GM18508 (cell line): ENCODE measurements at regions not wholly inside any gene's neighbourhood (a gene's known extent, or its start where the extent isn't known, plus 50 kb on each side); places are given as distances from the start of the nearest gene placed in this dataset.

ENCODE experiments used
- ATAC-seq: cut with Tn5 transposase; IDR thresholded peaks from one replicate; pipeline ENCODE4 v1.9.1; 2021; ENCODE audit warnings: moderate number of reproducible peaks; ENCODE audit not compliant: insufficient read depth, unreplicated experiment

DNA sequence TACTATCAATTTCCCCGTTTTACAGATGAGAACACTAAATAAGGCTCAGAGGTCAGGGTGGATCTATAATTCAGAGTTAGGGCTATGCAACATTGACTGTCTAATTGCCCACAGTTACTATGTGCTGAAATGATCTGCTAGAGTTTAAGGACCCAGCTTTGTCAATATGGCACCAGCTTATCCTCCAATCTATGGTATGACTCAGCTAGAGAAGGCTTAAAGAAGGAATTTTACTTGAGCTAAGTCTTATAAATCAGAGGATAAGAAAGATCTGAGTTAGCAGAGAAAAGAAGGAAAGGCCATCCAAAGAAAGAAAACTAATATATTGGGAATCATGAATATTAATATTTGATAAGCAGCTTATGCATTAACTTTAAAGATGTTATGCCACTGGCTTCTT lies 78.1 kb downstream of the ASB9 start:
- ATAC-seq, result no peak

GRCh38 chrX:15188039-15188438 lies 81.8 kb downstream of the ASB9 start:
- ATAC-seq, result no peak

DNA sequence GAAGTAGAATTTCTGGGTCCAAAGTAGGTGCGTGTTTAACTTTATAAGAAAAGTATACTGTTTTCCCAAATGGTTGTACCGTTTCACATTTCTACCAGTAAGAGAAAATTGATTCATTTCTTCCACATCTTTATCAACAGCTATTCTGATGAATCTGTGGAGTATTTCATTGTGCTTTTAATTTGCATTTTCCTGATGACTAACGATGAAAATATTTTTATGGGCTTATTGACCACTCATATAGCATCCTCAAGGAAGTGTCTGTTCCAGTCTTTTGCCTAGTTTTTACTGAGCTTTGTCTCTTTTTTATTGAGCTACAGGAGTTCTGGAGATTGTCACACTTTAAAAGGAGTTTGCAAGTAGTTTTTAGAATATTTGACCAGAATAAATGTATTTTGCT lies 92.6 kb downstream of the ASB9 start:
- ATAC-seq, result no peak

GRCh38 chrX:15173411-15173810 lies 96.5 kb downstream of the ASB9 start:
- ATAC-seq, result no peak

GRCh38 chrX:15170927-15171326 lies 99.0 kb downstream of the ASB9 start:
- no peak for ATAC-seq

GRCh38 chrX:15167826-15168225 lies 102.1 kb downstream of the ASB9 start:
- no peak for ATAC-seq

- ATAC-seq, result no peak
These were observed 104.1 kb downstream of the ASB9 start for GRCh38 chrX:15165832-15166231.

GRCh38 chrX:15163131-15163530 lies 106.8 kb downstream of the ASB9 start:
- ATAC-seq, result no peak

GRCh38 chrX:15160558-15161095 lies 109.3 kb downstream of the ASB9 start:
- ATAC-seq, result peak; percentile 60

- peak; percentile 62 for ATAC-seq
These were observed 111.0 kb downstream of the ASB9 start for GRCh38 chrX:15158736-15159406.

DNA sequence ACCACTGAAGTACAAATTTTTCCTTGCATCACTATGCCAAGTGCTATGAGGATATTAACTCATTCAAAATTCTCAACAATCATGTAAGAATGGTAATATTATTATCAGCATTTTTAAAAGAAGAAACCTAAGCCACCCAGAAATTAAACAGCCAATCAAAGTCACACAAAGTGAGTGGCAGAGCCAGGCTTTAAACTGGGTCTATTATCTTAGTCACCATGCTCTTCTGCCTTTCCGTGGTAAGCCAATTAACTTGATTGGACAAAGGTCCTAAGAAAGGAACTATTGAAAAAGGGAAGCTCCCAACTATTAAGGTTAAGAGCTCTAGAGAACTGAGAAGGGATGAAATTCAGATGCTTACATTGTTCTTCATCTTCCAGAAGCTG lies 111.5 kb downstream of the ASB9 start:
- no peak for ATAC-seq

GRCh38 chrX:15157624-15158023 lies 112.3 kb downstream of the ASB9 start:
- no peak for ATAC-seq

GRCh38 chrX:15151267-15152186 lies 118.4 kb downstream of the ASB9 start:
- ATAC-seq, result peak; percentile 65

- no peak for ATAC-seq
These were observed 119.3 kb downstream of the ASB9 start for GRCh38 chrX:15150586-15150985.

DNA sequence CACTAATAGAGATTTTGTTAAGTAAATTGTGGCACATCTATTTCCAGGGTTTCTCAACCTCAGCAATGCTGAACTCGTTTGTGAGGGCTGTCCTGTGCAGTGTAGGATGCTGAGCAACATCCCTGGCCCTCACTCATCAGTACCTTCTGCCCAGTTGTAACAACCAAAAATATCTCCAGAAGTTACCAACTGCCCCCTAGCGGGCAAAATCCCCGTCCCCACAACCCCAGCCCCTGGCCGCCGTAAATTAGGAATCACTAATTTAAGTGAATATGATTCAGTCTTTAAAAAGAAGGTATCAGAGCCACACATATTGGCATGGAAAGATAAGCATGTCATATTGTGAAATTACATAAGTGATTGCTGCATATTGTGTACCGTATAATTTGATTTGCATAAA lies 123.4 kb downstream of the ASB9 start:
- ATAC-seq, result no peak

GRCh38 chrX:15143825-15144121 lies 126.1 kb downstream of the ASB9 start:
- ATAC-seq, result no peak

DNA sequence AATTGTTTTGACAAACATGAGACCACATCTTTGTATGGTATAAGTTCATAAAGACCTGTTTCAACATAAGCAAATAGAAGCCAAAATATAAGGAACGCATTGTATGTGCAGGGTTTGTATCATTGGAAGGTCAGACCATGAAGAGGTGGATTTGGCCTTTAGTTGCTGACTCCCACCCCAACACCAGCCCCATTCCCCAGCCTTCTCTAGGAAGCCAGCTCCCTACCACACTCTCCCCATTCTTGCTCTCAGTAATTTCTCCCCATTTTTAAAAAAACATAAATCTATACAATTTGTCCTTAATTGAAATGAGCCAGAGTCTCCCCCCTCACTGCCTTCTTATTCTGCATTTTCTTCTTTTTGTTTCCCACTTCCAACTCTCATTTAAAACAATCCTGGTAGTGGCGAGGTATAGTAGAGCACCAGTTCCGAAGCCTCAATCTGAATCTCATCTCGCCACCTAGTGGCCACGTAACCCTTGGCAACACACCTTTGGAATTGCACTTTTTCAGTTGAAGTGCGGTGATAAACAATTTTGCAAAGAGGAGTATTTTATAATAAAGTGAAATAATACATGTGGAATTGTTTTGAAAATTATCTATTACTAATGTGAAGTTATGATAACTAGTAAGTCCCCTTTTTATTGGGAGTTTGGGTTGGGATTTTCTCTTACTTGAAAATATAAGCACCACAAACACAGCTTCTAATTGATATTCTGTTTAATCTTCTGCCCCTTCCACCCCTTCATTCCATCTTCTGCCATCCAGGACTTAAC lies 126.6 kb downstream of the ASB9 start:
- peak; percentile 81 for ATAC-seq

- ATAC-seq, result no peak
These were observed 127.7 kb downstream of the ASB9 start for GRCh38 chrX:15142084-15142715.

DNA sequence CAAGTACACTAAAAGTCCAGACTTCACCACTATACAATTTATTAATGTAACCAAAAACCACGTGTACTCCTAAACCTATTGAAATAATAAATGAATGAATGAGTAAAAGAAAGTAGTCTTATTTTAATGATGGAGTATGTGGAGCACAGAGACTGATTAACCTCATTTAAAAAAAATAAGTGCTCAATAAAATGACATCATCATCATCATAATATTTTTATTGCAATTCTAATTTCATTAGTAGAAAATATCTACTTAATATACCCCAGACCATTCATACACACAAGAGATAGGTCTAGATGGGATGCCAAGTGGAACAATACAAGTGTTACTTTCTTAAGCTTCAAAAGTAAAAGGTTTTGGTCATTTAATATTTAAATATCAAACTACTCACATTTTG lies 133.1 kb downstream of the ASB9 start:
- no peak for ATAC-seq

- no peak for ATAC-seq
These were observed 140.5 kb downstream of the ASB9 start for GRCh38 chrX:15129412-15129811.
